Hematopoietic multipotent progenitor cell treated with erythropoietin and hydrocortisone succinate and interleukin-3 and kit ligand, for 4 days (in vitro differentiated cells): ENCODE measurements at regions not wholly inside any gene's neighbourhood (a gene's known extent, or its start where the extent isn't known, plus 50 kb on each side); places are given as distances from the start of the nearest gene placed in this dataset.
"Not testable (repeated sequence)": the region's sequence is repeated elsewhere in the genome, so short reads cannot be mapped to it uniquely, and the experiment has no call there.

Experiments used
- DNase-seq: peaks from one replicate; pipeline ENCODE4 v3.0.0-alpha.2; 2015

- DNase-seq: no peak
Measured at GRCh38 chr3:152581951-152582350, 253.0 kb upstream of the P2RY1 start.

DNA sequence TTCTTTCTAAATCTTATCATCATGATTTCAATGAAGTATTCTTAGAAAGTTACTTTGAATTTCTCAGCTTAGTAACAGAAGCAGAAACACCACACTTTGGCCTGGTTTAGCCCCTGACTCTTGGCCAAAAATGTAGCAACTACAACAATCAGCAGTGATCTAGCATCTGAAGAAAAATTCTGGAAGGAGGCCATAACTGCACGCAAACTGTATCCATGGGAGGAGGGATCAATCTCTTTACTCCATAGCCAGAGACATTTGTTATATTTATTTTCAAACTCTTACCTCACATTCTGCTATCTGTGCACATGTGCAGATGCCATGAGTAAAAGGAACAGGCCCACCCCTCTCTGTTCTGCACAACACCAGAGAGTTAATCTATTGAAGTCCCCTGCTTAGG is 251.0 kb upstream of the P2RY1 start:
- DNase-seq: no peak

DNA sequence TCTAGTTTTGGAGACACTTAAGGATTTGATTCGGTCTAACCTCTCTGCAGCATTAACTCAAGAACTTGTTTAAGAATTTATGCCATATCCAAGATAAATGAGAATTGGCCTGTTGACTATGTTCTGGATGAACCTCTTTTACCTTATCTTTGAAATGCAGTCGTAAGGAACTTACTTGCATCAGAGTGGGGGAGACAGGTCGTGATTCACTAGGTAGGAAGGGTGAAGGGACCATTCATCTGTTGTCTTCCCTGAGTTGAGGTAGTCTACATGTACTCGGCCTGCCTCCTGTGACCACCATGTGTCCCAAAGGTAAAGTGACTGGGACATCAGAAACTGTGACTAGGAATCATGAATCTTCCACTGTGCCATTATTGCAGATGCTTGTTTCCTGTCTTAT is 248.0 kb upstream of the P2RY1 start:
- peak; percentile 33 for DNase-seq

- DNase-seq: no peak
Measured at GRCh38 chr3:152587861-152588260, 247.1 kb upstream of the P2RY1 start.

- DNase-seq: peak; percentile 21
Measured at GRCh38 chr3:152589644-152590043, 245.3 kb upstream of the P2RY1 start.

DNA sequence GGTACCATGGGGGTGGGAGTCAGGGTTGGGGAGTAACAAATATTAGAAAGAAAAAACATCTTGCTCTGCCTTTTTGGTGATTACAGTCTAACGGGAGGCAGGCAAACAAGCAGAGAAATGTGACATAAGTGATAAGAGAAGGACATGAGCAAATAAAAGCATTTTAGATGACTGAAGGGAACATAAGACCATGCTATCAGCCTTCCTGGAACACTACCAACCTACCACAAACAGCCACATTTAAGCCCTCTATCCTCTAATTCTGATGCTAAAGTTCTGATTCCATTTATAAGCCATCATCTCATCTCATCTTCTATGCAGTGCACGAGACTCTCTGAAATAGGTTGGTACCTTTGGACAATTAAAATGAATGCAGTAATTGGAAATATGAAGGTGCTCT is 243.4 kb upstream of the P2RY1 start:
- peak; percentile 91 for DNase-seq

- DNase-seq: no peak
Measured at GRCh38 chr3:152593242-152593641, 241.7 kb upstream of the P2RY1 start.

DNA sequence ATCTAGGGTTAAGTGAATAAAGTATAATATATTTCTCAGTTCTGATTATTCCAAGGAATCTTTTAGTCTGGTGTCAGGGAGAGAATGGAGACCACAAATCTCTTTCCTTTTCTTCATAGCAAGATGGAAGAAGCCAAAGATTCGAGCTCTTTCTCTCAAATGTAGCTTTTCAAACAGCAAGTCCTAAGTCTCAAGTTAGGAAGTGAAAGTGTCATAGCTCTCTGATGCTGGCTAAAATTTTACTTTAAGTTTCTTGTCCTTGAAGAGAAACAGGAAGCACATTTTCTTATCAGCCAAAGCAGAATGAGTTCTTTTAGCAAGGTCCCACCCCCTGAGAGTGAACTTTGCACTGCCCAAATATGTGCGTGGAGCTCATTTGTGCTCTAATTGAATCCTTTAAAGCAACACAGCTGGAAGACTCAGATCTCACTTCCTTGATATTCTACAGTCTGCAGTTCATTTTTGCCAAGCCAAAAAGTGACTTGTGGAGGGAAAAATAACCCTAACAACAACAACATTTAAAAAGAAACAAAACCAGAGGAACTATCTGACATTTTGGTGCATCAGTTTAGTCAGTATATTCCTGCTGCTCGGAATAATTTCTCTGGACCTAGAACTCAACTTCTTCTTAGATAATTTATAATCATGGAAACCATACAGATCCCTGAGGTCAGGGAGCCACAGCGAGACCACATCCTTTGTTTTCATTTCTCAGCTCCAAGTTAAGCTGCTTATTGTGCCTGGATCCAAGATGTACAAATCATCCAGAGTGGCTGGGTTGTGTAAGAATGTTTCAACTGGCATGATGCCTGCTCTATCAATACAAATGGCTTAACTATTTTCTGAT is 238.7 kb upstream of the P2RY1 start:
- DNase-seq: peak; percentile 99

DNA sequence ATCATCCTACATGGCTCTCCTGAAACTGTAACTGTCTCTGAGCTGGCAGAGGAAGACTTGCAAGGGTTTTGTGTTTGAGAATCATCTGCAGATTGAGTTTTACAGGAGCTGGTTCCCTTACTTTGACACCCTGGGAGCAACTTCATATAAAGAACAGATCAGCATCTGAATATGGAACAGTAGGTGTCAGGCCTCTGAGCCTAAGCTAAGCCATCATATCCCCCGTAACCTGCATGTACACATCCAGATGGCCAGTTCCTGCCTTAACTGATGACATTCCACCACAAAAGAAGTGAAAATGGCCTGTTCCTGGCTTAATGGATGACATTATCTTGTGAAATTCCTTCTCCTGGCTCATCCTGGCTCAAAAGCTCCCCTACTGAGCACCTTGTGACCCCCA is 238.1 kb upstream of the P2RY1 start:
- DNase-seq: not testable (repeated sequence)

GRCh38 chr3:152606146-152606545 is 228.8 kb upstream of the P2RY1 start:
- DNase-seq: no peak

DNA sequence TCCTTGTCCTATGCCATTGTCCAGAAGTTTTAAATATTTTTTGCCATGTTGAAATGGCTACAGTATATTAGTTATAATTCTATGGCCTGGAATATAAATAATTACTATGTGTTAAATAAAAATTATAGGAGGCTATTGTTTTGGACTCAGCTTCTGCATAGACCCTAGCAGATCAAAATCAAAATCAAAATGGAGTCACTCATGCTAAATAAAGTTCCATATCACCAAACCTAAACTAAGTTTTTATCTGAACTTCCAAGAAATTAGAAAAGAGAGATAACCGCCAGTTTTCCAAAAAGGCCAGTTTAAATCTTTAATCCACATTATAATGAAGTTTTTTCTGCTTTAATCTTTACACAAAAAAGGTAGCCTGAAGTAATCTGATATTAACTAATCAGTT is 227.8 kb upstream of the P2RY1 start:
- no peak for DNase-seq

GRCh38 chr3:152608696-152609594 is 226.0 kb upstream of the P2RY1 start:
- DNase-seq: no peak

- no peak for DNase-seq
Measured at GRCh38 chr3:152609891-152610290, 225.0 kb upstream of the P2RY1 start.

DNA sequence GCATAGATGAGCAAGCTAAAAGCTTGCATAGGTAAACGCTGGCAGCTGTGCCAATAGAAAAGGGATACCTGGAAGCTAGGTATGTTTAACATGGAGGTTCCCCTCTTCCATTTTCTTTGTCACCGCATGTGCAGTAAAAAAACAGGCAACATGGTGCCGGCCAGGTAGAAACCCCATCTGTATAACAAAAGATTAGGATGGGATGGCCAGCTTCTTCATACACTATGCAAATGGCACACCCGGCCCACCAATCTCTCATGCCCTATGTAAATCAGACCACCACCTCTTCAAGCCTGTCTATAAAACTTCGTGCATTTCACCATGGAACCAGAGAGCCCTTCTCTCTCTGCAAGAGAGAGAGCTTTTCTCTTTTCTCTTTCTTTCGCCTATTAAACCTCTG is 224.3 kb upstream of the P2RY1 start:
- DNase-seq: no peak

DNA sequence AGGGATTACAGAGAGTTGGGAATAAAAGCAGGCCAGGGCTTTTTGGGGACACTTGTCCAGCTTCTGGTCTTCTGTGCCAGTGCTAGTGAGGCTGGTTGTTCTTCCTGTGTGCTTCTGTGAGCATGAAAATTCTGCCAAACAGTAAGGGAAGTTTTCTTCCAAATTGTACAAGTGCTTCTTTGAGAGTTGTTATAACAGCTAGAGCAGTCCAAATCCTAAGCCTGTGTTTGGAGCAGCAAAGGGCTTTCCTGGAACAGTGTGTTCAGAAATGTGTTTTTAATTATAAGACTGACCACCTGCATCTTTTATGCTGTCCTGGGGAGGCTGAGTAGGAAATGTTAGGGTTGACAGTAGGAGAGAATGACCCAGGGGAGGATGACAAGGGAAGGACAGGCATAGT is 223.0 kb upstream of the P2RY1 start:
- no peak for DNase-seq

GRCh38 chr3:152613851-152614250 is 221.1 kb upstream of the P2RY1 start:
- DNase-seq: no peak

DNA sequence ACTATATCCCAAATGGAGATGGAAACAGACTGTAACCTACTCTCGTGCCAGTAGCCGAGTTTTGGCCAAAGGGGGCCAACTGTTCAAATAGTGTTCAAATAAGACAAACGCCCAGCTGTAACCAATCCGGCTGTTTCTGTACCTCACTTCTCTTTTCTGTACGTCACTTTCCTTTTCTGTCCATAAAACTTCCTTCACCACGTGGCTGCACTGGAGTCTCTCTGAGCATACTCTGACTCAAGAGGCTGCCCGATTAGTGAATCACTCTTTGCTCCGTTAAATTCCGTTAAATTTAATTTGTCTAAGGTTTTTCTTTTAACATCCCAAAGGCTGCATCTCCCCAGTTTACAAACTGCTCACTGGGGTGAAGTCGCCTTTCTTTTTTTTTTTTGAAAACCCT is 219.2 kb upstream of the P2RY1 start:
- DNase-seq: no peak

DNA sequence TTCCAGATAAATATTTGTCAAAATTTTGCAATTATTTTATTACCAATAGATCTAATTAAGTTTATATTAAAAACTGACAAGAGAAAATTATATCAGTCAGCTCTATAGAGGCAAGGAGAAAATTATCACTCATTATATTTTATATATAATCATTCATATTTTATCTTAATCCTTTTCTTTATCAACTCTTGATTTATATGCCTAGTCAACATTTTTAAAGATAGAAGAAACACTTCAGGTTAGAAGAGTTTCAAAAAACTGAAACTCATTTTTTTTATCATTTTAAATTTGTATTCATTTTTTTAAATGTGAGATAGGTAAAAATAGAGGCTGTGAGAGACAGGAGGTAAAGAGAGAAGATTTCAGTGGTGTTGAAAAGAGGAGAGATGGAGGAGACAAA is 217.3 kb upstream of the P2RY1 start:
- DNase-seq: no peak

DNA sequence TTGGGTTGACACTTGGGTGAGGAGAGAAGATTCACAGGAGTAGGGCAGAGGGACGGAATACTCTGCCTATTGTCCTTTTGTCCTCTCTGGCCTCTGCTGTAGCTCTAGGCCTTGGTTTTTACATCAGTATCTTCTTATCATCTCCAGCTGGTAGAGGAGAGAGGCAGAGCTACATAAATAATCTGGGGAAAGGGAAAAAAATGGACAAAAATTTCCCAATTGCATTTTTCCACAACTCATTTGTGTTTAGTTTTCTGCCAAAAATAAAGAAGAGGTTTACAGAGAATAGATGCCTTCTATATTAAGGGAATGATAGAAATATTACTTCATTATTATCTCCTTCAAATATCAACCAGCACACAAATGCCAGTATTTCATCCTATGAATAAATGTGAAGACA is 216.4 kb upstream of the P2RY1 start:
- DNase-seq: no peak

- no peak for DNase-seq
Measured at GRCh38 chr3:152619691-152620090, 215.2 kb upstream of the P2RY1 start.

- DNase-seq: no peak
Measured at GRCh38 chr3:152620395-152620794, 214.5 kb upstream of the P2RY1 start.

DNA sequence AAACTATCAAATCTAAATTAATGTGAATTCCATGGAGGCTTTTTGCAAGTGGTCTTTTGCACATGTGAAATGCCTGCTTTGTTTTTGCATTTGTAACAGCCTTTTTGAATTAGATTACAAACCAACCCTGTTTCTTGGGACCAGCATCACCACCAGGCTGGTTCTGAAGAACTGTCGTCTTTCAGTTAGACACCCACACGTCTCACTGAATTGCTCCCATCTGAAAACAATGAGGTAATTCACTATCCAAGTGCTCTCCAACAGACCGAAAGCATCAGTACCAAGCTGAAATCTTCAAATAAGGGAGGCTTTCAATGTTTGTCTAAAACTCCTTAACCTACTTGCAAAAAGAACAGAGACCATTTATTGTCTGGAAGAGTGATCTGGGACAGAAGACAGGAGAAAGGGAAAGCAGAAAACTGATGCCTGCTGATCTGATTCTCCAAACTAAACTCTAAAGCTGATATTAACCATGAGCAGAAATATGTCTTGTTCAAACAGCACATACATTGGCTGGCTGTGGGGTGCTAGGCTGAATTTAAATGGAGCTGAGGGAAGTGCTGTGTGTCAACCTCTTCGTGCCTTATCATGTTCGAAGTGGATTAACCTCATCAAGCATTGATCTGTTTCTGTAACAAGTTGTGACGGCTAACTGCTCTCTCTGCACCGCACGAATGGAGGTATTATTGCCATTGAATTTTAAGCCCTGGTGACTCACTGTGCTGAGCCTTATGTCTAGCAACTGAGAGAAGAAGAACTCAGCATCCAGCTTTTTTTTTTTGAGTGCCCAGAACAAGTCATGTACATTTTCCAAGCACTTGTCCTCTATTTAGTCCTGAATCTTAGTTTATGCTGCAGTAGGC is 213.7 kb upstream of the P2RY1 start:
- DNase-seq: no peak
